Amniotic stem cell (primary cell): ENCODE measurements at regions not wholly inside any gene's neighbourhood (a gene's known extent, or its start where the extent isn't known, plus 50 kb on each side); places are given as distances from the start of the nearest gene placed in this dataset.

ENCODE experiments used
- DNase-seq: peaks from one replicate; lab custom pipeline; 2025; lab: John Stamatoyannopoulos, UW

GRCh38 chr12:115639648-115640012 lies 637.9 kb downstream of the MED13L start:
- no peak for DNase-seq

- DNase-seq: no peak
These were observed 638.5 kb downstream of the MED13L start for GRCh38 chr12:115638733-115639647.

DNA sequence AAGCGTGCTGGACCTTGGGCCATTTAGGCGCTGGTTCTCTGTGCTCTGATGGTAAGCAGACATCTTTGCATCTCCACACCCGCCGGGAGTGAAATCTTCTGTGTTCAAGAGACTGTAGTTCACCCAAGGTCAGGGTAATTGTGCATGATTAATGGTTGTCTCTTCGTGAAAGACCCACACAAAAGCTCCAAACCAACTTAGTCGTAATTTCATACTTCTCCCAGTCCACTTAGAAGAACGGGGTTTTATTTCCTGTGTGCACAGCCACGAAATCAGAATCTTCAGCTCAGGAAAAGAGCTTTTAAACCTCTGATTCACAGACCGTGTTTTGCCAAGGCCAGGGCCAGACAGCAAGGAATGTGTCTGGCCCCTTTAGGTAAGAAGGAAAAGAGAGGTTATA lies 640.9 kb downstream of the MED13L start:
- no peak for DNase-seq

DNA sequence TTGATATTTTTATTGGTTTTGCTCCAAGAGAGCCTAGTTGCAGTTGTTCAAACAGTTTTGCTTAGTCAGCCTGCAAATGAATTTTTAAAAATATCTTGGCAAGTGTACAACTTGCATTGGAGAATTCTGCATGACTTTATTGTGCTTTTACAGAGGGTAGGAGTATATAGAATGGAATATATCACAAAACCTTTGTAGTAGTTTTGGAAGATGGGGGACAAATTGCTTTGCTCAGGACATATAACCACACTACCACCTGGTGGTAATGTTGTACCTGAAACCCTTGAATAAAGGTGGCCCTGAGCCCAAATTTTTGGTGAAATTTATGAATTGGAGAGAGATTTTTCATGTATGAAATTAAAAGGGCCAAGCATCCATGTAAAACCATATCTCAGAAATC lies 645.2 kb downstream of the MED13L start:
- no peak for DNase-seq

GRCh38 chr12:115630136-115630535 lies 647.4 kb downstream of the MED13L start:
- no peak for DNase-seq

- DNase-seq: no peak
These were observed 651.3 kb downstream of the MED13L start for GRCh38 chr12:115626210-115626609.

DNA sequence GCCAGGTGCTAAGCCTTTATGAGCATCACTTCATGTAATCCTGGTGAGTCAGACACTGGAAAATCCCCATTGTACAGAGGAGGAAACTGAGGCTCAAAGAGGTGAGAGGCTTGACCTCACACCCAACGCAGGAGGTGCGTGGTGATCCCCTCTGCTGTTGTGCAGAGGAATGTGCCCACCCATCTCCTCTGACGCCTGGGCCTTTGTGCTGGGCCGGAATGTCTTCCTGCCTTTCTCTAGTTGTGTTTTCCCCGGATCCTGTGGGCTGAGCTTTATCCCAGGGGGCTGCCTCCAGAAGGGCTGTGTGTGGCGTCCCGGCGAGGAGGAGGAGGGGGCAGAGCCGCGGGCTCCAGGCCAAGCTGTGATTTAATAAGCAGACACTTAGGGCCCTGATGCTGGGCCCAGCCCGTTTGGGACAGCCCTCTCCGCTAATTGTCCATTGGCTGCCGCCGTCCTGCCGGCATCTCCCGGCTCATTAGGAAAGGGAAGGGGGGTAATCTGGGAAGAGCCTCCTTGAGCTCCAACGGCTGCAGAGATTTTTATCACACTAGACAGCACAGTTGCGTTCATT lies 653.6 kb downstream of the MED13L start:
- DNase-seq: no peak

DNA sequence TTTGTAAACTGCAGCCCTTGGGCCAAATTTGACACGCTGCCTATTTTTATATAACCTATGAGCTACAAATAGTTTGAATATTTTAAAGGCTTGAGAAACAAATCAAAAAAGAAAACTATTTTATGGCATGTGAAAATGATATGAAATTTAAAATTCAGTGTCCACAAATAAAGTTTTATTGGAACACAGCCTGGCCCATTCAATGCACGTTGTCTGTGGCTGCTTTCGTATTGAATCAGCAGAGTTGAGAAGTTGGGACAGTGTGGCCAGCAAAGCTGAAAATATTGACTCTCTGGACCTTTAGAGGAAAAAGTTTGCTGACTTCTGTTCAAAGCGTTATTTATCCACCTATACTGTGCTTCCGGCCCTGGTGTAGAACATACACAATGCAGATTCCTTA lies 654.2 kb downstream of the MED13L start:
- DNase-seq: no peak

GRCh38 chr12:115620816-115621215 lies 656.7 kb downstream of the MED13L start:
- no peak for DNase-seq

DNA sequence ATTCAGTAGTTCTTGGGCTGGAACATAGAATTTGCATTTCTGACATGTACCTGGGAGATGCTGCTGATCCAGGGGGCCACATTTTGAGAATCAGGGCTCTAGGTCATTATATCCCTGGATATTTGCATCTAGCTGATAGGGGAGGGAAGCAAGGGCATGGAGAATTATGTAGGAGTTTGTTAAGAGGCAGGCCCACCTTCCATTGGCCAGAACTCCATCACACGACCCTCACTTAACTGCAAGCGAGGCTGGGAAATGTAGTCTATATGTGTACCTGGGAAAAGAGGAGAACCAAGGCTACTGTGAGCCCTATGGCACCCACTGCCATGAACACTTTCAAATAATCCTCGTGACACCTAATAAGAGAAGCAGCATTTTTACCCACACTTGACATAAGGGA lies 657.6 kb downstream of the MED13L start:
- DNase-seq: no peak

- DNase-seq: no peak
These were observed 658.4 kb downstream of the MED13L start for GRCh38 chr12:115619061-115619460.

DNA sequence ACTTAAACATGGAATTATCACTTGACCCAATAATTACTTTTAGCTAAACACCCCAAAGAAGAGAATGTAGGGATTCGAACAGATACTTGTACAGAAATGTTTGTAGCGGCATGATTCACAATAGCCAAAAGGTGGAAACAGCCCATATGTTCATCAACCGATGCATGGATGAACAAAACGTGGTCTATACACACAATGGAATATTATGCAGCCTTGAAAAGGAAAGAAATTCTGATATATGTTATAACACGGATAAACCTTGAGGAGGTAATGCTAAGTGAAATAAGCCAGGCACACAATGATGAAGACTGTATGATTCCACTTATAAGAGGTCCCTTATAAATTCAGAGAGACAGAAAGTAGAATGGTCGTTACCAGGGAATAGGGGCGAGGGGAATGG lies 659.4 kb downstream of the MED13L start:
- DNase-seq: no peak

DNA sequence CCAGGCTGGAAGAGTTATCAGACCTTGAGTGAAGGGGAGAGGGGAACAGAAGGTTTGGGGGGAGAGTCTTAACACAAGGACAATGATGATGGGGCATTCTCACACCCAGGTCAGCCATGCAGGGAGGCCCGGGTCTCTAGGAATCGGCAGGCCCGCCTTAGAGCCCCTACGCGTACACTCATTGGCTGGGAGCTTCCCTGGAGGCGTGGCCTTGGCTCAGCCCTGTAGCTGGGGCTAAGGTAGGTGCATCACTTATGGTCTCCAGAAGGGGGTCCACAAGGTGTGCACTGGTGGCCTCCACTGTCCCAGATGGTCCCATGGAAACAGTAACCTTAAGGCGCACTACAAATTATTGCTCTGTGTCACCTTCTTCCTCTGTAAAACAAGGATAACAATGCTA lies 660.1 kb downstream of the MED13L start:
- DNase-seq: no peak

GRCh38 chr12:115611477-115611876 lies 666.0 kb downstream of the MED13L start:
- no peak for DNase-seq

GRCh38 chr12:115609347-115609746 lies 668.1 kb downstream of the MED13L start:
- no peak for DNase-seq

GRCh38 chr12:115606040-115606439 lies 671.5 kb downstream of the MED13L start:
- no peak for DNase-seq

DNA sequence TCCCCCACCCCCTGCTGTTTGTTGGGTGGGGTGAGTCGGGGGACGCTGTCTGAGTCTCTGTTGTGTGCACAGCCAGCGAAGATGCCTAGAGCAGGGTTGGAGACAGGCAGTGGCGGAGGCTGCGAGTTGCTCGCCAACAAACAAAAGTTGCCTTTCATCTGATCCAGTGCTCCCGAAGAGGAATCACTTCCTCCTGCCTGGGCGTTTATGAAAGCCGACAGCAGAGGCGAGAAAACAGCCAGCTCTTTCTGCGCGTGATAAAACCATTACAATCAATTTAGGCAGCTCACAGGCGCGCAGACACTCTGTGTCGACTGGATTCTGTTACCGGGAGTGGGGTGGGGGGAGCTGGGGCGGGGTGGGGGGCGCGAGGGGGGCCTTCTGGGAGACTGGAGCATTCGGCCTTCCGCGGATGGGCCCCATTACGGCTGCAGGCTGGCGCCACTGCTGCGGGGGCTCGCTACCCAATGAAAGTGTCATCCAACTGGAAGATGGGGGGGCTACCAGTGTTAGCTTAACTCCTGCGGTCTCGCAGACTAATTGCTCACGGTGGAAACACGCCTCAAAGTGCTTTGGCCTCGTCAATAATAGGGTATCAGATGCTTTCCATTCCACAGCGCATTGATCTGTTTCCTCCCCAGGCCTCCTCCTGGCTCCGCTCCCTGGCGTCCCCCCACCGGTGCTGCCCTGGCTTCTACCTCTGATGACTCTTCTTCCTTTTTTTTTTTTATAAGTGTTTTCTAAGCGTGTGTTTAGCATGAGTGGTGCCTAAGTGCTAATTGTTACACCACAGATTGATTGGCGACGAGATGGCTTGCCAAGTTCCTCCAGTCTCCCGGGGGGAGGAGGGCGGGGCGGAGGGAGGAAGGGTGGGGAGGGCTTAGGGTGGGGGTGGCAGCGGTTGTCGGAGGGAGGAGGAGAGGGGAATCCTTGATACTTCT lies 678.4 kb downstream of the MED13L start:
- no peak for DNase-seq

DNA sequence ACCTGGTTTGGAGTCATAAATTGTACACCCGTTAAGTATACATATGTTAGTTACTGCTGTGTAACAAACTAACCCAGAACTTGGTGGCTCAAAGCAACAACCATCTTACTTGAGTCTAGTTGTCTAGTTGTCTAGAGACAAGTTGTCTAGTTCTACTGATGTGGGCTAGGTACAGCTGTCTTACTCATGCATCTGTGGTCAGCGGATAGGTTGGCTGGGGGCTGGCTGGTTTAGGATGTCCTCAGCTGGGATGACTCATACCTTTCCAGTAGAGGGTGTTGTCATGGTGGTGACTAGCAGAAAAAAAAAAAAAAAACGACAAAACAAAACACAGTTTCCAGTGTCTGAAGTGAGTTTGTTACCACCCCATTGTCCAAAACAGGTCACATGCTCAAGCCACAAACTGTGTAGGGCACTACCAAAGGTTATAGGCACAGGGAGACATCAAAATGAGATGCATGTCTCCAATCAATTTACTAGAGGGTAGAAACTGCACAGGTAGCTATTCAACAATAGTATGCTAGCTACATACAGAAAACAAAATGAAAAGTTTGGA lies 680.3 kb downstream of the MED13L start:
- no peak for DNase-seq

- no peak for DNase-seq
These were observed 689.4 kb downstream of the MED13L start for GRCh38 chr12:115588131-115588530.

DNA sequence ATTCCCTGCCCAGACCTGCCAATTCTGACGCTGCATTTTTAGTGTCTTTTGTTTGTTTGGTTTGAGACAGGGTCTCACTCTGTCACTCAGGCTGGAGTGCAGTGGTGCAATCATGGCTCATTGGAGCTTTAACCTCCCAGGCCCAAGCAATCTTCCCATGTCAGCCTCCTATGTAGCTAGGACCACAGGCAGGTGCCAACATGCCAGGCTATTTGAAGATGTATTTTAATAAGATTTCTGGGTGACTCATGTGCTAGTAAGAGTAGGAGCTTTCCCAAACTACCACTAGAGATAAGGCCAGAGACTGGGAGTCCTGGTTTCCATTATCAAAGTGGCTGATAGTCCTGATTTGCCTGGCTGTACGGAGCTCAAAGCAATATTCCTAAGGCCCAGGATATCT lies 693.3 kb downstream of the MED13L start:
- no peak for DNase-seq

DNA sequence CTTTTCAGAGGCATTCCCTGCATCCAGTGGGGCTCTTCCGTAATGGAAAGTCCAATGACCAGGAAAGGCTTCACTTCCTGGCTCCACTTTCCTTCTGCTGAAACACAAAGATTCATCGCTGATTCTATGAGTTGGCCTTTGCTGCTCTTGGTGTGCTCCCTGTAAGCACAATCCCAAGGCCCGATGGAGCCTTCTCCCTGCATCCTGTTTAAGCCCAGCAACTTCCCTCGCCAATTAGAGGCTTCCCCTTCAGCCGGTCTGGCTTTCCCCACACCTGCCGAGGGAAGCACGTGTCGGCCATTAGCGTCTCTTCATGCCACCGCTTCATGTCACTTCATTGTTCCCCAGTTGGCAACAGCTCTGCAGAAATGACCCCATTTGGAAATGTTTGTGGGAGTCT lies 693.9 kb downstream of the MED13L start:
- no peak for DNase-seq

DNA sequence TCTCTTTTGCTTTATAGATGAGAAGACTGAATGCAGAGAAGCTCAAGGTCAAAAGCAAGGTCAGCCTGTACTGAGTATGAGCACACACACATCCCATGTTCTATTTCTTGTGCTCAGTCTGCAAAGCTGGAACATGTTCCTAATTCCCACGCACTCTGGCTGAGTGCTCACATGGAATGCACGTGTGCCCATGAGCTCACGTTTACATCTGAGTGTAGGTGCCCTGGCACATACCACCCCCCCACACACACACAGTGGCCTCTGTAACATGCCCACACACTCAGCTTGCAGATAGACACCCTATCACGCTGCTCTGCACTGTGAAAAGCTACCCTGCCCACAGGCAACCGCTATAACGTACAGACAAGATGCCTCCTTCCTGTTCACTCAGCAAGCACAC lies 700.1 kb downstream of the MED13L start:
- DNase-seq: no peak
